Prostate gland (tissue), 2 donors: ENCODE measurements at regions not wholly inside any gene's neighbourhood (a gene's known extent, or its start where the extent isn't known, plus 50 kb on each side); places are given as distances from the start of the nearest gene placed in this dataset.

Experiments used
- CTCF ChIP-seq, 4 experiments: fragments of 200-600 bp in 2 of 4; fragments of 450-650 bp in 2 of 4; sonication (generic) in 2 of 4; IDR thresholded peaks; 1 replicate in 3 of 4; 2 replicates in 1 of 4; pipeline ENCODE4 v1.5.1; 2016 to 2019; ENCODE audit warnings: antibody characterized with exemption in 4 of 4, mild to moderate bottlenecking in 2 of 4, moderate library complexity in 2 of 4
- POLR2A ChIP-seq: fragments of 450-650 bp; IDR thresholded peaks from one replicate; pipeline ENCODE4 v1.6.1; 2016; ENCODE audit warnings: antibody characterized with exemption, mild to moderate bottlenecking
- POLR2AphosphoS5 ChIP-seq: sonication (generic); formaldehyde crosslinking; IDR thresholded peaks from one replicate; pipeline ENCODE4 v1.6.1; 2017; ENCODE audit warnings: antibody characterized with exemption

- TF ChIP-seq CTCF (IDR thresholded peaks at IDR 0.05): no peak
- no peak for TF ChIP-seq POLR2A
- no peak for TF ChIP-seq POLR2AphosphoS5
Measured at GRCh38 chr1:166377896-166378295, 211.1 kb upstream of the FAM78B start.
